A673 (cell line): ENCODE measurements at regions not wholly inside any gene's neighbourhood (a gene's known extent, or its start where the extent isn't known, plus 50 kb on each side); places are given as distances from the start of the nearest gene placed in this dataset.

ENCODE experiments used
- BruUV-seq: library from RNA; stranded (reverse); fragments of 400-500 nt; replicated peaks from 2 replicates; lab custom pipeline; 2021; lab: Mats Ljungman, UMichigan
- CTCF ChIA-PET: fragments of 300-600 bp; sonication (Branson Sonifier 250); formaldehyde crosslinking; loops from one replicate; lab custom pipeline; 2022; ENCODE audit warnings: antibody characterized with exemption; lab: Charles Lee
- POLR2A ChIA-PET: fragments of 300-600 bp; sonication (Branson Sonifier 250); formaldehyde crosslinking; loops from one replicate; lab custom pipeline; 2022; ENCODE audit warnings: antibody characterized with exemption; ENCODE audit not compliant: low non-redundant PET; lab: Charles Lee
- DNase-seq: peaks from one replicate; pipeline ENCODE4 v3.0.0-alpha.2; 2015; ENCODE audit warnings: low spot score
- H3K27ac ChIP-seq: fragments of 200-600 bp; sonication (generic); 2 replicates; pipeline ENCODE4 v1.5.1; 2016; ENCODE audit warnings: mixed run types, low read depth, mild to moderate bottlenecking, mixed read lengths, antibody characterized with exemption, low read length; ENCODE audit not compliant: poor library complexity, severe bottlenecking
- H3K27me3 ChIP-seq: fragments of 200-600 bp; sonication (generic); replicated peaks from 2 replicates; pipeline ENCODE4 v1.6.1; 2017; ENCODE audit warnings: mixed run types, low read depth, mild to moderate bottlenecking, mixed read lengths, antibody characterized with exemption, low read length; ENCODE audit not compliant: insufficient read depth, poor library complexity
- H3K36me3 ChIP-seq: fragments of 200-600 bp; sonication (generic); 2 replicates; pipeline ENCODE4 v1.6.1; 2016; ENCODE audit warnings: mixed run types, mild to moderate bottlenecking, mixed read lengths, antibody characterized with exemption, low read length; ENCODE audit not compliant: insufficient read depth, poor library complexity, severe bottlenecking
- H3K4me1 ChIP-seq: fragments of 200-600 bp; sonication (generic); 2 replicates; pipeline ENCODE4 v1.6.1; 2017; ENCODE audit warnings: mixed run types, mild to moderate bottlenecking, mixed read lengths, antibody characterized with exemption, low read length; ENCODE audit not compliant: insufficient read depth, poor library complexity, severe bottlenecking
- H3K4me3 ChIP-seq: fragments of 200-600 bp; sonication (generic); 2 replicates; pipeline ENCODE4 v1.5.1; 2016; ENCODE audit warnings: low read depth, mixed run types, mild to moderate bottlenecking, mixed read lengths, low read length; ENCODE audit not compliant: poor library complexity, severe bottlenecking
- H3K9me3 ChIP-seq: fragments of 200-600 bp; sonication (generic); 2 replicates; pipeline ENCODE4 v1.6.1; 2016; ENCODE audit warnings: mixed run types, low read depth, mild to moderate bottlenecking, mixed read lengths, antibody characterized with exemption, low read length; ENCODE audit not compliant: poor library complexity, severe bottlenecking
- EZH2 ChIP-seq: fragments of 200-600 bp; sonication (generic); IDR thresholded peaks from 2 replicates; pipeline ENCODE4 v1.6.1; 2017; ENCODE audit warnings: borderline replicate concordance, low read depth, mild to moderate bottlenecking, mixed read lengths, antibody characterized with exemption, low read length; ENCODE audit not compliant: poor library complexity, severe bottlenecking
- intact Hi-C: fragments of 100-400 bp; cut with micrococcal nuclease; formaldehyde crosslinking; loops from one replicate; pipeline ENCODE4 v1.10.0; 2022; ENCODE audit not compliant: unreplicated experiment
- TF ChIP-seq, protein P1 (sequence below): fragments of 300-800, 200-600 bp; sonication (generic); conservative IDR thresholded peaks from 2 replicates; pipeline ENCODE4 v1.5.1; 2017; ENCODE audit warnings: low read depth, mild to moderate bottlenecking, antibody characterized with exemption, low read length, moderate library complexity, mixed read lengths

- no peak overlapping the region for H3K27ac ChIP-seq
- CTCF ChIA-PET, result no interaction called here
- no peak overlapping the region for H3K4me3 ChIP-seq
- H3K36me3 ChIP-seq, result no peaks in the 10 kb centered on the region
- POLR2A ChIA-PET, result no interaction called here
- intact Hi-C loops, result no loop called here
- H3K9me3 ChIP-seq, result no peaks in the 10 kb centered on the region
- TF ChIP-seq EZH2, result no peak
- TF ChIP-seq, protein P1, sequence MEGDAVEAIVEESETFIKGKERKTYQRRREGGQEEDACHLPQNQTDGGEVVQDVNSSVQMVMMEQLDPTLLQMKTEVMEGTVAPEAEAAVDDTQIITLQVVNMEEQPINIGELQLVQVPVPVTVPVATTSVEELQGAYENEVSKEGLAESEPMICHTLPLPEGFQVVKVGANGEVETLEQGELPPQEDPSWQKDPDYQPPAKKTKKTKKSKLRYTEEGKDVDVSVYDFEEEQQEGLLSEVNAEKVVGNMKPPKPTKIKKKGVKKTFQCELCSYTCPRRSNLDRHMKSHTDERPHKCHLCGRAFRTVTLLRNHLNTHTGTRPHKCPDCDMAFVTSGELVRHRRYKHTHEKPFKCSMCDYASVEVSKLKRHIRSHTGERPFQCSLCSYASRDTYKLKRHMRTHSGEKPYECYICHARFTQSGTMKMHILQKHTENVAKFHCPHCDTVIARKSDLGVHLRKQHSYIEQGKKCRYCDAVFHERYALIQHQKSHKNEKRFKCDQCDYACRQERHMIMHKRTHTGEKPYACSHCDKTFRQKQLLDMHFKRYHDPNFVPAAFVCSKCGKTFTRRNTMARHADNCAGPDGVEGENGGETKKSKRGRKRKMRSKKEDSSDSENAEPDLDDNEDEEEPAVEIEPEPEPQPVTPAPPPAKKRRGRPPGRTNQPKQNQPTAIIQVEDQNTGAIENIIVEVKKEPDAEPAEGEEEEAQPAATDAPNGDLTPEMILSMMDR, result no peak
- no peaks in the 10 kb centered on the region for H3K4me1 ChIP-seq
- no peaks in the 10 kb centered on the region for H3K27me3 ChIP-seq
- no TSS peak for BruUV-seq
- DNase-seq, result no peak
These were observed 483.2 kb upstream of the NRSN1 start for GRCh38 chr6:23642849-23643248.

- no peak for TF ChIP-seq EZH2
- TF ChIP-seq, protein P1, result no peak
- Histone ChIP-seq H3K36me3 (no peaks in the 10 kb centered on the region), H3K27me3 (no peaks in the 10 kb centered on the region), H3K27ac (no peak overlapping the region), H3K4me1 (no peaks in the 10 kb centered on the region), H3K4me3 (no peak overlapping the region), H3K9me3 (no peaks in the 10 kb centered on the region)
- ChIA-PET POLR2A (no interaction called here), CTCF (no interaction called here)
- BruUV-seq, result no TSS peak
- no peak for DNase-seq
- intact Hi-C loops, result no loop called here
These were observed 479.0 kb upstream of the NRSN1 start for GRCh38 chr6:23647045-23647444.

DNA sequence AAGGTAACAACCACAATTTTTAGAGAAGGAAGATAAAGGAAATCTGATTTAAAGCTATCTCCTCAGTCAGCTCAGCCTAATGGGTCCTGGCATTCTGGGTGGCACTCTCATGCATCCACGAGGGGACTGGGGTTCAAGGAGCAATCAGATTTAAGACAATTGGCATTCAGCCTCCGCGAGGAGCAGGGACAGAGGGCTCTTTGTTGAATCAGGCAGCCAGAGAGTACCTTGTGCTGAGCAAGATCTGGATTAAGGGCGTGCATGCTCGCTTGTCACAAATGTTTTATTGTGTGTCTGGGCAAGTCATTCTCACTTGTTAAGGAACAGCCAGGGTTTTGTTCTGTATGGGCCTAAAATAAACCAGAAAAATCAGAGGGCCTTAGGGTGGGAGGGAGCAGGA is 475.3 kb upstream of the NRSN1 start:
- Histone ChIP-seq H3K4me1 (peaks cover 4% of the 10 kb centered on the region), H3K27ac (no peak overlapping the region), H3K4me3 (no peak overlapping the region), H3K36me3 (no peaks in the 10 kb centered on the region), H3K9me3 (no peaks in the 10 kb centered on the region), H3K27me3 (no peaks in the 10 kb centered on the region)
- DNase-seq, result no peak
- TF ChIP-seq, protein P1, result no peak
- TF ChIP-seq EZH2, result no peak
- intact Hi-C loops, result no loop called here
- CTCF ChIA-PET, result no interaction called here
- BruUV-seq, result no TSS peak
- POLR2A ChIA-PET, result interaction anchor here (0.6 kb wide), 1 partner anchor 833 kb away, joined by 3 read pairs; no protein-coding TSS in a partner anchor
